SK-N-SH (cell line): ENCODE measurements at regions not wholly inside any gene's neighbourhood (a gene's known extent, or its start where the extent isn't known, plus 50 kb on each side); places are given as distances from the start of the nearest gene placed in this dataset.

Experiments used
- CTCF ChIA-PET: fragments of 300-600, 350-600 bp; formaldehyde crosslinking; extraction: SDS; loops from one replicate; lab custom pipeline; 2021; lab: Yijun Ruan, JAX
- POLR2A ChIA-PET: fragments of 350-600 bp; sonication (Branson Sonifier 250); formaldehyde crosslinking; extraction: SDS; loops from one replicate; lab custom pipeline; 2020; ENCODE audit warnings: antibody characterized with exemption, inconsistent platforms; lab: Yijun Ruan, JAX
- DNase-seq: peaks from one replicate; pipeline ENCODE4 v3.0.0; 2012
- H2AFZ ChIP-seq: fragments of 200-600 bp; sonication (generic); 2 replicates; pipeline ENCODE4 v1.8.1; 2016; ENCODE audit warnings: antibody characterized with exemption, mild to moderate bottlenecking, low read depth
- H3F3A ChIP-seq: fragments of 200-600 bp; sonication (generic); replicated peaks from 2 replicates; pipeline ENCODE3; 2016; ENCODE audit warnings: antibody characterized with exemption, mild to moderate bottlenecking; ENCODE audit not compliant: insufficient read depth
- H3K27ac ChIP-seq, 2 experiments: fragments of 200-500 bp in 1 of 2; fragments of 200-600 bp in 1 of 2; sonication (Bioruptor generic) in 1 of 2; sonication (generic), shearing (Covaris generic) in 1 of 2; 2 replicates each; pipeline versions ENCODE4 v1.5.1 to v1.6.1; 2014 to 2016; ENCODE audit warnings: low read depth in 2 of 2, inconsistent platforms in 1 of 2, low read length in 1 of 2, mild to moderate bottlenecking in 1 of 2, mixed read lengths in 1 of 2
- H3K27me3 ChIP-seq: fragments of 200-600 bp; sonication (generic), shearing (Covaris generic); 2 replicates; pipeline ENCODE4 v1.6.1; 2016; ENCODE audit warnings: mixed run types; ENCODE audit not compliant: insufficient read depth
- H3K36me3 ChIP-seq, 2 experiments: fragments of 200-500 bp in 1 of 2; fragments of 200-600 bp in 1 of 2; sonication (Bioruptor generic) in 1 of 2; sonication (generic) in 1 of 2; replicated peaks in 1 of 2; 2 replicates each; pipeline versions ENCODE3 to v1.5.1; 2014 to 2016; ENCODE audit warnings: low read length in 1 of 2, mild to moderate bottlenecking in 1 of 2; ENCODE audit not compliant: insufficient read depth in 2 of 2, control insufficient read depth in 1 of 2
- H3K4me1 ChIP-seq, 2 experiments: fragments of 200-500 bp in 1 of 2; fragments of 200-600 bp in 1 of 2; sonication (Bioruptor generic) in 1 of 2; sonication (generic), shearing (Covaris generic) in 1 of 2; 2 replicates each; pipeline versions ENCODE4 v1.5.1 to v1.6.1; 2014 to 2016; ENCODE audit warnings: low read depth in 1 of 2, low read length in 1 of 2, mixed run types in 1 of 2; ENCODE audit not compliant: insufficient read depth in 2 of 2, control insufficient read depth in 1 of 2
- H3K4me2 ChIP-seq: fragments of 200-600 bp; sonication (generic), shearing (Covaris generic); 2 replicates; pipeline ENCODE4 v1.6.1; 2017; ENCODE audit warnings: mixed run types
- H3K4me3 ChIP-seq, 2 experiments: fragments of 200-500 bp in 1 of 2; fragments of 200-600 bp in 1 of 2; sonication (Bioruptor generic) in 1 of 2; sonication (generic), shearing (Covaris generic) in 1 of 2; 2 replicates each; pipeline versions ENCODE4 v1.5.1 to v1.8.1; 2014 to 2016; ENCODE audit warnings: low read depth in 2 of 2, inconsistent platforms in 1 of 2, low read length in 1 of 2, mild to moderate bottlenecking in 1 of 2, mixed read lengths in 1 of 2, moderate library complexity in 1 of 2
- H3K79me2 ChIP-seq: fragments of 200-600 bp; sonication (generic); 2 replicates; pipeline ENCODE4 v1.8.1; 2017; ENCODE audit warnings: mild to moderate bottlenecking; ENCODE audit not compliant: insufficient read depth
- H3K9ac ChIP-seq: fragments of 200-600 bp; sonication (generic); 2 replicates; pipeline ENCODE4 v1.6.1; 2017; ENCODE audit warnings: mixed run types
- H3K9me2 ChIP-seq: fragments of 200-600 bp; sonication (generic); 2 replicates; pipeline ENCODE4 v1.6.1; 2017; ENCODE audit warnings: mixed run types
- H3K9me3 ChIP-seq: fragments of 200-600 bp; sonication (generic); 2 replicates; pipeline ENCODE4 v1.6.1; 2017; ENCODE audit warnings: mixed run types, mild to moderate bottlenecking, moderate library complexity
- H4K20me1 ChIP-seq: fragments of 200-600 bp; sonication (generic); 2 replicates; pipeline ENCODE4 v1.6.1; 2017; ENCODE audit warnings: mild to moderate bottlenecking, mixed run types; ENCODE audit not compliant: insufficient read depth
- CHD2 ChIP-seq: fragments of 150-350 bp; IDR thresholded peaks from 2 replicates; pipeline ENCODE4 v1.6.1; 2018; ENCODE audit warnings: low read length; ENCODE audit not compliant: partially characterized antibody
- ELF1 ChIP-seq: IDR thresholded peaks from 2 replicates; pipeline ENCODE4 v1.4.0; 2012
- EZH2phosphoT487 ChIP-seq: fragments of 200-600 bp; sonication (generic); IDR thresholded peaks from 2 replicates; pipeline ENCODE4 v1.6.1; 2017; ENCODE audit warnings: low read depth, mixed run types, mild to moderate bottlenecking, antibody characterized with exemption, moderate library complexity, borderline replicate concordance
- FOSL2 ChIP-seq: IDR thresholded peaks from 2 replicates; pipeline ENCODE4 v1.4.0; 2012; ENCODE audit warnings: low read depth, mild to moderate bottlenecking, moderate library complexity, borderline replicate concordance
- GATA2 ChIP-seq: sonication (generic); formaldehyde crosslinking; IDR thresholded peaks from 2 replicates; pipeline ENCODE4 v1.5.0; 2020; ENCODE audit warnings: mild to moderate bottlenecking, missing genetic modification reagents
- MEF2A ChIP-seq: IDR thresholded peaks from 2 replicates; pipeline ENCODE4 v1.4.0; 2012; ENCODE audit warnings: low read depth, borderline replicate concordance
- RAD21 ChIP-seq: IDR thresholded peaks from 2 replicates; pipeline ENCODE4 v1.6.1; 2012; ENCODE audit warnings: mild to moderate bottlenecking, low read length
- RCOR1 ChIP-seq: fragments of 150-350 bp; IDR thresholded peaks from 2 replicates; pipeline ENCODE4 v1.6.1; 2017; ENCODE audit warnings: antibody characterized with exemption, low read length
- RFX5 ChIP-seq: IDR thresholded peaks from 2 replicates; pipeline ENCODE4 v1.6.1; 2012; ENCODE audit warnings: mild to moderate bottlenecking, improper control_type of control experiment, low read length
- RXRA ChIP-seq: IDR thresholded peaks from 2 replicates; pipeline ENCODE4 v1.4.0; 2012; ENCODE audit warnings: low read depth, mild to moderate bottlenecking, borderline replicate concordance
- SMC3 ChIP-seq: IDR thresholded peaks from 2 replicates; pipeline ENCODE4 v1.6.1; 2012; ENCODE audit warnings: low read depth, low read length, improper control_type of control experiment
- TAF1 ChIP-seq: IDR thresholded peaks from 2 replicates; pipeline ENCODE4 v1.6.1; 2012; ENCODE audit warnings: low read depth, mild to moderate bottlenecking, low read length, moderate library complexity, borderline replicate concordance
- USF1 ChIP-seq: IDR thresholded peaks from 2 replicates; pipeline ENCODE4 v1.4.0; 2012; ENCODE audit warnings: low read depth, borderline replicate concordance
- WGBS: methylation state at CpG from one replicate; pipeline ENCODE4 v1.1.6; 2017; ENCODE audit warnings: low lambda C conversion rate; 5-methylcytosine and 5-hydroxymethylcytosine counted together
- TF ChIP-seq, protein P1 (sequence below): IDR thresholded peaks from 2 replicates; pipeline ENCODE4 v1.4.0; 2012; ENCODE audit warnings: low read depth
- TF ChIP-seq, protein P2 (sequence below): IDR thresholded peaks from 2 replicates; pipeline ENCODE4 v1.4.0; 2012; ENCODE audit warnings: low read depth, borderline replicate concordance
- TF ChIP-seq, protein P3 (sequence below): IDR thresholded peaks from 2 replicates; pipeline ENCODE4 v1.6.1; 2012; ENCODE audit warnings: mild to moderate bottlenecking, low read depth, low read length, moderate library complexity
- TF ChIP-seq, protein P4 (sequence below): fragments of 200-600 bp; sonication (generic); IDR thresholded peaks from 2 replicates; pipeline ENCODE4 v1.6.1; 2017; ENCODE audit warnings: antibody characterized with exemption, mild to moderate bottlenecking, moderate library complexity
- TF ChIP-seq, protein P5 (sequence below): fragments of 150-350 bp; IDR thresholded peaks from 2 replicates; pipeline ENCODE4 v1.6.1; 2017; ENCODE audit warnings: antibody characterized with exemption, low read length, low read depth, borderline replicate concordance

- H3K36me3 ChIP-seq: no peaks in the 10 kb centered on the region
- POLR2A ChIA-PET: no interaction called here
- H2AFZ ChIP-seq: no peak overlapping the region
- DNase-seq: no peak
- H3F3A ChIP-seq: no peaks in the 10 kb centered on the region
- H4K20me1 ChIP-seq: no peaks in the 10 kb centered on the region
- peaks cover 0 to under 1% of the 10 kb centered on the region in 2 experiments; a peak in 1 of 4 replicates for H3K4me1 ChIP-seq
- CTCF ChIA-PET: interaction anchor here (1.2 kb wide), 1 partner anchor 54 kb away, joined by 3 read pairs; no protein-coding TSS in a partner anchor
- H3K79me2 ChIP-seq: no peaks in the 10 kb centered on the region
- H3K9ac ChIP-seq: no peak overlapping the region
- no peak for TF ChIP-seq FOSL2
- no peak for TF ChIP-seq EZH2phosphoT487
- no peak for TF ChIP-seq GATA2 (CRISPR knock-in tag)
- no peak for TF ChIP-seq CHD2
- TF ChIP-seq MEF2A: no peak
- TF ChIP-seq, protein P1, sequence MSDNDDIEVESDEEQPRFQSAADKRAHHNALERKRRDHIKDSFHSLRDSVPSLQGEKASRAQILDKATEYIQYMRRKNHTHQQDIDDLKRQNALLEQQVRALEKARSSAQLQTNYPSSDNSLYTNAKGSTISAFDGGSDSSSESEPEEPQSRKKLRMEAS: no peak
- TF ChIP-seq SMC3: no peak
- no peak for TF ChIP-seq ELF1
- no peak for TF ChIP-seq RAD21
- TF ChIP-seq, protein P2, sequence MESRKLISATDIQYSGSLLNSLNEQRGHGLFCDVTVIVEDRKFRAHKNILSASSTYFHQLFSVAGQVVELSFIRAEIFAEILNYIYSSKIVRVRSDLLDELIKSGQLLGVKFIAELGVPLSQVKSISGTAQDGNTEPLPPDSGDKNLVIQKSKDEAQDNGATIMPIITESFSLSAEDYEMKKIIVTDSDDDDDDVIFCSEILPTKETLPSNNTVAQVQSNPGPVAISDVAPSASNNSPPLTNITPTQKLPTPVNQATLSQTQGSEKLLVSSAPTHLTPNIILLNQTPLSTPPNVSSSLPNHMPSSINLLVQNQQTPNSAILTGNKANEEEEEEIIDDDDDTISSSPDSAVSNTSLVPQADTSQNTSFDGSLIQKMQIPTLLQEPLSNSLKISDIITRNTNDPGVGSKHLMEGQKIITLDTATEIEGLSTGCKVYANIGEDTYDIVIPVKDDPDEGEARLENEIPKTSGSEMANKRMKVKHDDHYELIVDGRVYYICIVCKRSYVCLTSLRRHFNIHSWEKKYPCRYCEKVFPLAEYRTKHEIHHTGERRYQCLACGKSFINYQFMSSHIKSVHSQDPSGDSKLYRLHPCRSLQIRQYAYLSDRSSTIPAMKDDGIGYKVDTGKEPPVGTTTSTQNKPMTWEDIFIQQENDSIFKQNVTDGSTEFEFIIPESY: no peak
- no peak for TF ChIP-seq TAF1
- TF ChIP-seq RFX5: no peak
- no peak for TF ChIP-seq RCOR1
- TF ChIP-seq USF1: no peak
- TF ChIP-seq, protein P3, sequence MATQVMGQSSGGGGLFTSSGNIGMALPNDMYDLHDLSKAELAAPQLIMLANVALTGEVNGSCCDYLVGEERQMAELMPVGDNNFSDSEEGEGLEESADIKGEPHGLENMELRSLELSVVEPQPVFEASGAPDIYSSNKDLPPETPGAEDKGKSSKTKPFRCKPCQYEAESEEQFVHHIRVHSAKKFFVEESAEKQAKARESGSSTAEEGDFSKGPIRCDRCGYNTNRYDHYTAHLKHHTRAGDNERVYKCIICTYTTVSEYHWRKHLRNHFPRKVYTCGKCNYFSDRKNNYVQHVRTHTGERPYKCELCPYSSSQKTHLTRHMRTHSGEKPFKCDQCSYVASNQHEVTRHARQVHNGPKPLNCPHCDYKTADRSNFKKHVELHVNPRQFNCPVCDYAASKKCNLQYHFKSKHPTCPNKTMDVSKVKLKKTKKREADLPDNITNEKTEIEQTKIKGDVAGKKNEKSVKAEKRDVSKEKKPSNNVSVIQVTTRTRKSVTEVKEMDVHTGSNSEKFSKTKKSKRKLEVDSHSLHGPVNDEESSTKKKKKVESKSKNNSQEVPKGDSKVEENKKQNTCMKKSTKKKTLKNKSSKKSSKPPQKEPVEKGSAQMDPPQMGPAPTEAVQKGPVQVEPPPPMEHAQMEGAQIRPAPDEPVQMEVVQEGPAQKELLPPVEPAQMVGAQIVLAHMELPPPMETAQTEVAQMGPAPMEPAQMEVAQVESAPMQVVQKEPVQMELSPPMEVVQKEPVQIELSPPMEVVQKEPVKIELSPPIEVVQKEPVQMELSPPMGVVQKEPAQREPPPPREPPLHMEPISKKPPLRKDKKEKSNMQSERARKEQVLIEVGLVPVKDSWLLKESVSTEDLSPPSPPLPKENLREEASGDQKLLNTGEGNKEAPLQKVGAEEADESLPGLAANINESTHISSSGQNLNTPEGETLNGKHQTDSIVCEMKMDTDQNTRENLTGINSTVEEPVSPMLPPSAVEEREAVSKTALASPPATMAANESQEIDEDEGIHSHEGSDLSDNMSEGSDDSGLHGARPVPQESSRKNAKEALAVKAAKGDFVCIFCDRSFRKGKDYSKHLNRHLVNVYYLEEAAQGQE: no peak
- no peak for TF ChIP-seq RXRA
- TF ChIP-seq, protein P4, sequence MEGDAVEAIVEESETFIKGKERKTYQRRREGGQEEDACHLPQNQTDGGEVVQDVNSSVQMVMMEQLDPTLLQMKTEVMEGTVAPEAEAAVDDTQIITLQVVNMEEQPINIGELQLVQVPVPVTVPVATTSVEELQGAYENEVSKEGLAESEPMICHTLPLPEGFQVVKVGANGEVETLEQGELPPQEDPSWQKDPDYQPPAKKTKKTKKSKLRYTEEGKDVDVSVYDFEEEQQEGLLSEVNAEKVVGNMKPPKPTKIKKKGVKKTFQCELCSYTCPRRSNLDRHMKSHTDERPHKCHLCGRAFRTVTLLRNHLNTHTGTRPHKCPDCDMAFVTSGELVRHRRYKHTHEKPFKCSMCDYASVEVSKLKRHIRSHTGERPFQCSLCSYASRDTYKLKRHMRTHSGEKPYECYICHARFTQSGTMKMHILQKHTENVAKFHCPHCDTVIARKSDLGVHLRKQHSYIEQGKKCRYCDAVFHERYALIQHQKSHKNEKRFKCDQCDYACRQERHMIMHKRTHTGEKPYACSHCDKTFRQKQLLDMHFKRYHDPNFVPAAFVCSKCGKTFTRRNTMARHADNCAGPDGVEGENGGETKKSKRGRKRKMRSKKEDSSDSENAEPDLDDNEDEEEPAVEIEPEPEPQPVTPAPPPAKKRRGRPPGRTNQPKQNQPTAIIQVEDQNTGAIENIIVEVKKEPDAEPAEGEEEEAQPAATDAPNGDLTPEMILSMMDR: no peak
- TF ChIP-seq, protein P5, sequence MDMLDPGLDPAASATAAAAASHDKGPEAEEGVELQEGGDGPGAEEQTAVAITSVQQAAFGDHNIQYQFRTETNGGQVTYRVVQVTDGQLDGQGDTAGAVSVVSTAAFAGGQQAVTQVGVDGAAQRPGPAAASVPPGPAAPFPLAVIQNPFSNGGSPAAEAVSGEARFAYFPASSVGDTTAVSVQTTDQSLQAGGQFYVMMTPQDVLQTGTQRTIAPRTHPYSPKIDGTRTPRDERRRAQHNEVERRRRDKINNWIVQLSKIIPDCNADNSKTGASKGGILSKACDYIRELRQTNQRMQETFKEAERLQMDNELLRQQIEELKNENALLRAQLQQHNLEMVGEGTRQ: no peak
- no peaks in the 10 kb centered on the region for H3K9me3 ChIP-seq
- H3K4me2 ChIP-seq: no peak overlapping the region
- H3K9me2 ChIP-seq: no peaks in the 10 kb centered on the region
- H3K27ac ChIP-seq: no peak overlapping the region
- H3K4me3 ChIP-seq: no peak overlapping the region
- 23% methylated on average over 3 of the region's 3 CpGs for WGBS
- no peaks in the 10 kb centered on the region for H3K27me3 ChIP-seq
Measured at GRCh38 chrX:9258421-9259104, 206.3 kb upstream of the TBL1X start.
